K562 (cell line): ENCODE measurements at regions not wholly inside any gene's neighbourhood (a gene's known extent, or its start where the extent isn't known, plus 50 kb on each side); places are given as distances from the start of the nearest gene placed in this dataset.

Experiments
- GABPB2 ChIP-seq: fragments of 250-450 bp; sonication (Bioruptor Pico); conservative IDR thresholded peaks from 2 replicates; pipeline ENCODE4 v1.5.1; 2021; ENCODE audit warnings: mild to moderate bottlenecking
- GTF2F1 ChIP-seq: IDR thresholded peaks from 2 replicates; pipeline ENCODE4 v1.6.1; 2011; ENCODE audit warnings: low read depth, low read length, improper control_type of control experiment
- HDAC1 ChIP-seq, 2 experiments: fragments of 450-650 bp; IDR thresholded peaks; 2 replicates each; pipeline ENCODE4 v1.6.1; 2016 to 2017; ENCODE audit warnings: inconsistent platforms in 1 of 2, mild to moderate bottlenecking in 1 of 2, moderate library complexity in 1 of 2
- HDAC8 ChIP-seq: fragments of 450-650 bp; IDR thresholded peaks from 2 replicates; pipeline ENCODE4 v1.6.1; 2016; ENCODE audit warnings: mild to moderate bottlenecking, missing genetic modification characterization, moderate library complexity, missing compliant biosample characterization
- MAZ ChIP-seq, 2 experiments: fragments of 450-650 bp in 1 of 2; sonication (generic) in 1 of 2; formaldehyde crosslinking; IDR thresholded peaks in 1 of 2; conservative IDR thresholded peaks in 1 of 2; 2 replicates each; pipeline versions ENCODE4 v1.4.0 to v1.5.0; 2020; ENCODE audit warnings: mild to moderate bottlenecking in 1 of 2, missing genetic modification reagents in 1 of 2
- MTA3 ChIP-seq: fragments of 450-650 bp; formaldehyde crosslinking; IDR thresholded peaks from 2 replicates; pipeline ENCODE4 v1.6.1; 2017; ENCODE audit warnings: mild to moderate bottlenecking, borderline replicate concordance
- NR4A1 ChIP-seq, 2 experiments: fragments of 250-450 bp in 1 of 2; fragments of 450-650 bp in 1 of 2; sonication (Bioruptor Pico) in 1 of 2; IDR thresholded peaks; 2 replicates each; pipeline versions ENCODE4 v1.4.0 to v1.6.1; 2016 to 2020; ENCODE audit warnings: mild to moderate bottlenecking in 2 of 2, missing compliant biosample characterization in 1 of 2, missing genetic modification characterization in 1 of 2, moderate library complexity in 1 of 2
- RBBP5 ChIP-seq: fragments of 200-600 bp; sonication (generic); IDR thresholded peaks from 2 replicates; pipeline ENCODE4 v1.6.1; 2012; ENCODE audit warnings: borderline replicate concordance, mild to moderate bottlenecking, low read length, control low read depth, inconsistent platforms; ENCODE audit not compliant: insufficient read depth, poor library complexity, severe bottlenecking
- SIN3B ChIP-seq: fragments of 450-650 bp; IDR thresholded peaks from 2 replicates; pipeline ENCODE4 v1.6.1; 2017; ENCODE audit warnings: low read depth, mild to moderate bottlenecking, moderate library complexity
- SP2 ChIP-seq: IDR thresholded peaks from 2 replicates; pipeline ENCODE4 v1.6.1; 2011; ENCODE audit warnings: mild to moderate bottlenecking, low read depth, low read length, moderate library complexity; ENCODE audit not compliant: poor library complexity, severe bottlenecking; ENCODE audit errors: extremely low read depth
- SRSF9 ChIP-seq: fragments of 200-400 bp; formaldehyde crosslinking; IDR thresholded peaks from 2 replicates; pipeline ENCODE4 v1.6.1; 2017; ENCODE audit warnings: low read depth, low read length, borderline replicate concordance
- TEAD1 ChIP-seq, 2 experiments: fragments of 450-650 bp in 1 of 2; sonication (generic) in 1 of 2; formaldehyde crosslinking; IDR thresholded peaks; 2 replicates each; pipeline versions ENCODE4 v1.4.0 to v1.8.0; 2020 to 2022; ENCODE audit warnings: mild to moderate bottlenecking in 2 of 2, missing genetic modification reagents in 1 of 2
- ZNF133 ChIP-seq: fragments of 250-450 bp; sonication (Bioruptor Pico); IDR thresholded peaks from 2 replicates; pipeline ENCODE4 v1.4.0; 2020; ENCODE audit warnings: mild to moderate bottlenecking
- ZNF316 ChIP-seq: fragments of 450-650 bp; IDR thresholded peaks from 2 replicates; pipeline ENCODE4 v1.6.1; 2016
- ZNF766 ChIP-seq: fragments of 200-800 bp; sonication (Bioruptor generic); conservative IDR thresholded peaks from 2 replicates; pipeline ENCODE4 v1.6.1; 2016; ENCODE audit warnings: missing genetic modification characterization, missing compliant biosample characterization
- ZNF780A ChIP-seq: fragments of 250-450 bp; sonication (Bioruptor Pico); IDR thresholded peaks from 2 replicates; pipeline ENCODE4 v1.5.0; 2021; ENCODE audit warnings: mild to moderate bottlenecking
- TF ChIP-seq, protein P1 (sequence below): fragments of 450-650 bp; formaldehyde crosslinking; conservative IDR thresholded peaks from 2 replicates; pipeline ENCODE4 v1.4.0; 2022; ENCODE audit warnings: mild to moderate bottlenecking, missing genetic modification characterization
- TF ChIP-seq, protein P2 (sequence below), 2 experiments: IDR thresholded peaks in 1 of 2; conservative IDR thresholded peaks in 1 of 2; 2 replicates each; pipeline ENCODE4 v1.6.1; 2016; ENCODE audit warnings: low read depth in 2 of 2, mild to moderate bottlenecking in 1 of 2, missing compliant biosample characterization in 1 of 2, missing genetic modification characterization in 1 of 2, moderate library complexity in 1 of 2
- TF ChIP-seq, protein P3 (sequence below): sonication (generic); IDR thresholded peaks from 2 replicates; pipeline ENCODE4 v1.6.1; 2016
- TF ChIP-seq, protein P4 (sequence below): sonication (generic); formaldehyde crosslinking; IDR thresholded peaks from 2 replicates; pipeline ENCODE4 v1.8.0; 2022; ENCODE audit warnings: missing genetic modification reagents, mild to moderate bottlenecking, borderline replicate concordance
- TF ChIP-seq, protein P5 (sequence below): sonication (generic); formaldehyde crosslinking; IDR thresholded peaks from 2 replicates; pipeline ENCODE4 v1.9.0; 2022; ENCODE audit warnings: mild to moderate bottlenecking, missing genetic modification reagents

DNA sequence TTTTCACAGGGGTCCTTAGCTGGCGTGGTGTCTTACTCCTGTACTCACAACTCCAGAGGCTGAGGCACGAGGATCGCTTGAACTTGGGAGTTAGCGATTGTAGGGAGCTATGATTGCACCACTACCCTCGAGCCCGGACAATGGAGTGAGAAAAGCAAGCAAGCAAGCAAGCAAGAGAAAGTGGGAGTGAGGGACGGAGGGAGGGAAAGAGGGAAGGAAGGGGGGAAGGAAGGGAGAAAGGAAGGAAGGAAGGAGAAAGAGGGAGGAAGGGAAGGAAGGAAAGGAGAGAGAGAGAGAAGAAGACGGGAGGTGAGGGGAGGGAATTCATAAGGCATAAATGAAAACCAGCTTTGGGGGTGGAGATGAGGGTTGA lies 120.5 kb downstream of the TRIM27 start (continued):
- TF ChIP-seq, protein P1, sequence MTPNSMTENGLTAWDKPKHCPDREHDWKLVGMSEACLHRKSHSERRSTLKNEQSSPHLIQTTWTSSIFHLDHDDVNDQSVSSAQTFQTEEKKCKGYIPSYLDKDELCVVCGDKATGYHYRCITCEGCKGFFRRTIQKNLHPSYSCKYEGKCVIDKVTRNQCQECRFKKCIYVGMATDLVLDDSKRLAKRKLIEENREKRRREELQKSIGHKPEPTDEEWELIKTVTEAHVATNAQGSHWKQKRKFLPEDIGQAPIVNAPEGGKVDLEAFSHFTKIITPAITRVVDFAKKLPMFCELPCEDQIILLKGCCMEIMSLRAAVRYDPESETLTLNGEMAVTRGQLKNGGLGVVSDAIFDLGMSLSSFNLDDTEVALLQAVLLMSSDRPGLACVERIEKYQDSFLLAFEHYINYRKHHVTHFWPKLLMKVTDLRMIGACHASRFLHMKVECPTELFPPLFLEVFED (CRISPR knock-in tag): peak; percentile 88
- TF ChIP-seq GTF2F1: no peak
- TF ChIP-seq, protein P2, sequence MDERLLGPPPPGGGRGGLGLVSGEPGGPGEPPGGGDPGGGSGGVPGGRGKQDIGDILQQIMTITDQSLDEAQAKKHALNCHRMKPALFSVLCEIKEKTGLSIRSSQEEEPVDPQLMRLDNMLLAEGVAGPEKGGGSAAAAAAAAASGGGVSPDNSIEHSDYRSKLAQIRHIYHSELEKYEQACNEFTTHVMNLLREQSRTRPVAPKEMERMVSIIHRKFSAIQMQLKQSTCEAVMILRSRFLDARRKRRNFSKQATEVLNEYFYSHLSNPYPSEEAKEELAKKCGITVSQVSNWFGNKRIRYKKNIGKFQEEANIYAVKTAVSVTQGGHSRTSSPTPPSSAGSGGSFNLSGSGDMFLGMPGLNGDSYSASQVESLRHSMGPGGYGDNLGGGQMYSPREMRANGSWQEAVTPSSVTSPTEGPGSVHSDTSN (CRISPR knock-in tag; IDR thresholded peaks at IDR 0.05; ENCODE audit: low read depth): no peak
- TF ChIP-seq, protein P2 (tag; conservative IDR thresholded peaks at IDR 0.05; ENCODE audit: low read depth): no peak
- no peak for TF ChIP-seq SRSF9
- TF ChIP-seq ZNF780A (CRISPR knock-in tag): no peak
- TF ChIP-seq TEAD1 (CRISPR knock-in tag; IDR thresholded peaks at IDR 0.05): no peak
- TF ChIP-seq, protein P3, sequence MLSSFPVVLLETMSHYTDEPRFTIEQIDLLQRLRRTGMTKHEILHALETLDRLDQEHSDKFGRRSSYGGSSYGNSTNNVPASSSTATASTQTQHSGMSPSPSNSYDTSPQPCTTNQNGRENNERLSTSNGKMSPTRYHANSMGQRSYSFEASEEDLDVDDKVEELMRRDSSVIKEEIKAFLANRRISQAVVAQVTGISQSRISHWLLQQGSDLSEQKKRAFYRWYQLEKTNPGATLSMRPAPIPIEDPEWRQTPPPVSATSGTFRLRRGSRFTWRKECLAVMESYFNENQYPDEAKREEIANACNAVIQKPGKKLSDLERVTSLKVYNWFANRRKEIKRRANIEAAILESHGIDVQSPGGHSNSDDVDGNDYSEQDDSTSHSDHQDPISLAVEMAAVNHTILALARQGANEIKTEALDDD: no peak
- TF ChIP-seq MAZ (CRISPR knock-in tag; conservative IDR thresholded peaks at IDR 0.05 in 1 of 2, IDR thresholded peaks at IDR 0.05 in 1 of 2): no peak
- TF ChIP-seq SIN3B: no peak
- 0 out of 2 replicates have a peak, but pooled peaks have one; percentile 12 for TF ChIP-seq ZNF316
- no peak for TF ChIP-seq SP2
- no peak for TF ChIP-seq ZNF766 (CRISPR knock-in tag)
- TF ChIP-seq, protein P4, sequence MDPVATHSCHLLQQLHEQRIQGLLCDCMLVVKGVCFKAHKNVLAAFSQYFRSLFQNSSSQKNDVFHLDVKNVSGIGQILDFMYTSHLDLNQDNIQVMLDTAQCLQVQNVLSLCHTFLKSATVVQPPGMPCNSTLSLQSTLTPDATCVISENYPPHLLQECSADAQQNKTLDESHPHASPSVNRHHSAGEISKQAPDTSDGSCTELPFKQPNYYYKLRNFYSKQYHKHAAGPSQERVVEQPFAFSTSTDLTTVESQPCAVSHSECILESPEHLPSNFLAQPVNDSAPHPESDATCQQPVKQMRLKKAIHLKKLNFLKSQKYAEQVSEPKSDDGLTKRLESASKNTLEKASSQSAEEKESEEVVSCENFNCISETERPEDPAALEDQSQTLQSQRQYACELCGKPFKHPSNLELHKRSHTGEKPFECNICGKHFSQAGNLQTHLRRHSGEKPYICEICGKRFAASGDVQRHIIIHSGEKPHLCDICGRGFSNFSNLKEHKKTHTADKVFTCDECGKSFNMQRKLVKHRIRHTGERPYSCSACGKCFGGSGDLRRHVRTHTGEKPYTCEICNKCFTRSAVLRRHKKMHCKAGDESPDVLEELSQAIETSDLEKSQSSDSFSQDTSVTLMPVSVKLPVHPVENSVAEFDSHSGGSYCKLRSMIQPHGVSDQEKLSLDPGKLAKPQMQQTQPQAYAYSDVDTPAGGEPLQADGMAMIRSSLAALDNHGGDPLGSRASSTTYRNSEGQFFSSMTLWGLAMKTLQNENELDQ (CRISPR knock-in tag): no peak
- TF ChIP-seq HDAC1 (IDR thresholded peaks at IDR 0.05): peak in 1 of 2 experiments; percentile 96; a peak in 2 of 4 replicates
- peak; percentile 31 for TF ChIP-seq RBBP5
- TF ChIP-seq GABPB2: no peak
- TF ChIP-seq ZNF133 (CRISPR knock-in tag): no peak
- TF ChIP-seq, protein P5, sequence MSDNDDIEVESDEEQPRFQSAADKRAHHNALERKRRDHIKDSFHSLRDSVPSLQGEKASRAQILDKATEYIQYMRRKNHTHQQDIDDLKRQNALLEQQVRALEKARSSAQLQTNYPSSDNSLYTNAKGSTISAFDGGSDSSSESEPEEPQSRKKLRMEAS (CRISPR knock-in tag): no peak
- TF ChIP-seq NR4A1 (CRISPR knock-in tag; IDR thresholded peaks at IDR 0.05): no peak
- TF ChIP-seq NR4A1 (tag; IDR thresholded peaks at IDR 0.05): no peak
- no peak for TF ChIP-seq HDAC8 (tag)
- TF ChIP-seq MTA3: 0 out of 2 replicates have a peak, but pooled peaks have one; percentile 21
